ENCODE measurements at regions not wholly inside any gene's neighbourhood (a gene's known extent, or its start where the extent isn't known, plus 50 kb on each side); places are given as distances from the start of the nearest gene placed in this dataset.

DNA sequence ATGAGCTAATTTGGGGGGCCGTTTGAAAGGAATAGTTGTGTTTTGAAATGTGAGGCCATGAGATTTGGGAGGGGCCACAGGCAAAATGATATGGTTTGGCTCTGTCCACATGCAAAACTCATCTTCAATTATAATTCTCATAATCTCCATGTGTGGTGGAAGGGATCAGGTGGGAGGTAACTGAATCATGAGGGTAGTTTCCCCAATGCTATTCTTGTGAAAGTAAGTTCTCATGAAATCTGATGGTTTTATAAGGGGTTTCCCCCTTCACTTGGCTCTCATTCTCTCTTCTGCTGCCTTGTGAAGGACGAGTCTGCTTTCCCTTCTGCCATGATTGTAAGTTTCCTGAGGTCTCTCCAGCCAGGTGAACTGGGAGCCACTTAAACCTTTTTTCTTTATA is 490.8 kb upstream of the GRM3 start:
- no peaks in the 10 kb centered on the region for H3K79me2 ChIP-seq (ENCODE audit: insufficient read depth, low read length)
- TF ChIP-seq EZH2 (IDR thresholded peaks at IDR 0.05; ENCODE audit: borderline replicate concordance, low read depth, low read length, severe bottlenecking): no peak
- no peak for TF ChIP-seq CTCF (IDR thresholded peaks at IDR 0.05; ENCODE audit: borderline replicate concordance, extremely low read depth, low read length, poor library complexity, severe bottlenecking)

GRCh38 chr7:86149024-86149665 is 494.6 kb upstream of the GRM3 start:
- no peak overlapping the region for H3K27ac ChIP-seq (ENCODE audit: low read length)
- no peak overlapping the region for H3K9ac ChIP-seq (ENCODE audit: low read depth, low read length)
- no peak overlapping the region for H3K4me2 ChIP-seq (ENCODE audit: insufficient read depth, low read length)
- H3K79me2 ChIP-seq (ENCODE audit: insufficient read depth, low read length): no peaks in the 10 kb centered on the region
- H3K9me3 ChIP-seq (ENCODE audit: insufficient read depth, low read length, severe bottlenecking): no peaks in the 10 kb centered on the region
- ATAC-seq (ENCODE audit: insufficient read depth, low read depth) (no peak), DNase-seq (no peak)
- H3K36me3 ChIP-seq (ENCODE audit: insufficient read depth, low read length): no peaks in the 10 kb centered on the region
- H3K27me3 ChIP-seq (ENCODE audit: insufficient read depth, low read length, poor library complexity): no peaks in the 10 kb centered on the region
- no peak overlapping the region for H3K4me3 ChIP-seq (ENCODE audit: low read depth in 1 of 2, low read length in 2 of 2)
- TF ChIP-seq EZH2 (IDR thresholded peaks at IDR 0.05; ENCODE audit: borderline replicate concordance, low read depth, low read length, severe bottlenecking): no peak
- TF ChIP-seq CTCF (IDR thresholded peaks at IDR 0.05; ENCODE audit: borderline replicate concordance, extremely low read depth, low read length, poor library complexity, severe bottlenecking): no peak
- no peak overlapping the region for H2AFZ ChIP-seq (ENCODE audit: low read depth, low read length)
- H3K4me1 ChIP-seq (ENCODE audit: insufficient read depth, low read length): no peaks in the 10 kb centered on the region
- H4K20me1 ChIP-seq (ENCODE audit: insufficient read depth, low read length): no peaks in the 10 kb centered on the region

More for the DNA sequence above, 490.8 kb upstream of the GRM3 start:
- no peak overlapping the region for H2AFZ ChIP-seq (ENCODE audit: low read depth, low read length)
- no peak overlapping the region for H3K9ac ChIP-seq (ENCODE audit: low read depth, low read length)
- no peaks in the 10 kb centered on the region for H3K9me3 ChIP-seq (ENCODE audit: insufficient read depth, low read length, severe bottlenecking)
- no peak overlapping the region for H3K4me2 ChIP-seq (ENCODE audit: insufficient read depth, low read length)
- no peak for DNase-seq
- no peaks in the 10 kb centered on the region for H3K27me3 ChIP-seq (ENCODE audit: insufficient read depth, low read length, poor library complexity)
- H4K20me1 ChIP-seq (ENCODE audit: insufficient read depth, low read length): no peaks in the 10 kb centered on the region
- no peak for ATAC-seq (ENCODE audit: insufficient read depth, low read depth)
- H3K27ac ChIP-seq (ENCODE audit: low read length): no peak overlapping the region
- no peaks in the 10 kb centered on the region for H3K36me3 ChIP-seq (ENCODE audit: insufficient read depth, low read length)
- H3K4me3 ChIP-seq (ENCODE audit: low read depth in 1 of 2, low read length in 2 of 2): no peak overlapping the region
- no peaks in the 10 kb centered on the region for H3K4me1 ChIP-seq (ENCODE audit: insufficient read depth, low read length)

DNA sequence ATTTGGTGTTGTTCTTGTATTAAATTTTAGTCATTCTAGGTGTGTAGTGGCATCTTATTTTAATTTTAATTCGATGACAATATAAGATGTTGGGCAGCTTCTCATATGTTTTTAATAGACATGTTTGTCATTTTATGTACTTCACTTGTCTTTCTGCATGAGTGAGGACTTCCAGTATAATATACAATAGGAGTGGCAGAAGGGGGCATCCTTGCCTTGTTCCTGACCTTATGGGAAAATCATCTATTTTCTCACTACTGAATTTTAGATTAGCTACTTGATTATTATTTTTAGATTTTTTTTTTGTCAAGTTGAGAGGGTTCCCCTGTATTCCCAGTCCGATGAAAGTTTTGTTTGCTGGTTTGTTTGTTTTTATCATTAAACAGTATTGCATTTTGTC is 495.2 kb upstream of the GRM3 start:
- Histone ChIP-seq H3K36me3 (ENCODE audit: insufficient read depth, low read length) (no peaks in the 10 kb centered on the region), H3K9ac (ENCODE audit: low read depth, low read length) (no peak overlapping the region), H4K20me1 (ENCODE audit: insufficient read depth, low read length) (no peaks in the 10 kb centered on the region), H3K4me3 (ENCODE audit: low read depth in 1 of 2, low read length in 2 of 2) (no peak overlapping the region), H3K27me3 (ENCODE audit: insufficient read depth, low read length, poor library complexity) (no peaks in the 10 kb centered on the region), H3K4me1 (ENCODE audit: insufficient read depth, low read length) (no peaks in the 10 kb centered on the region), H3K9me3 (ENCODE audit: insufficient read depth, low read length, severe bottlenecking) (no peaks in the 10 kb centered on the region), H3K27ac (ENCODE audit: low read length) (no peak overlapping the region), H2AFZ (ENCODE audit: low read depth, low read length) (no peak overlapping the region), H3K4me2 (ENCODE audit: insufficient read depth, low read length) (no peak overlapping the region), H3K79me2 (ENCODE audit: insufficient read depth, low read length) (no peaks in the 10 kb centered on the region)
- DNase-seq (no peak), ATAC-seq (ENCODE audit: insufficient read depth, low read depth) (no peak)
- TF ChIP-seq EZH2 (IDR thresholded peaks at IDR 0.05; ENCODE audit: borderline replicate concordance, low read depth, low read length, severe bottlenecking) (no peak), CTCF (IDR thresholded peaks at IDR 0.05; ENCODE audit: borderline replicate concordance, extremely low read depth, low read length, poor library complexity, severe bottlenecking) (no peak)
